ENCODE measurements at regions not wholly inside any gene's neighbourhood (a gene's known extent, or its start where the extent isn't known, plus 50 kb on each side); places are given as distances from the start of the nearest gene placed in this dataset.

DNA sequence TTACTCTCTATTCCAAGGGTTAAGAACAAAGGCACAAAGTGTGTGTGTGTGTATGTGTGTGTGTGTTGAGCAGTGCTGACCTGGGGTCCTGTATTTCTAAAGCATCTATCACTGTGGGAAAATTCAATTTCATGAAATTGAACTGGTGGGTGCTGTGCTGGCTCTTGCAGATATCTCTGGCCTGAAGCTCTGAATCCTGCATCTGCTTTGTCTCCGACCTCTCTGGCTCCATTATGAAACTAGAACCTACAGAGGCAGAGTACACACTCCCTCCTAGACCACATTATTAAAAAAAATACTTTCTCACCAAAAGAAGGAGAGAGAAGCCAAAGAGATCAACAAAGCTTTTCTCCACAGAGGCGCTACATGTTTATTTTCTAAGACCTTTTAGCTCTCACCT is 88.4 kb upstream of the PDE4B start:
- TF ChIP-seq L3MBTL2 (conservative IDR thresholded peaks at IDR 0.05) (no peak), NFRKB (IDR thresholded peaks at IDR 0.05) (no peak), SP1 (IDR thresholded peaks at IDR 0.05) (no peak)

Data from HEK293T (cell line).